ENCODE measurements at regions not wholly inside any gene's neighbourhood (a gene's known extent, or its start where the extent isn't known, plus 50 kb on each side); places are given as distances from the start of the nearest gene placed in this dataset.
"Not testable (repeated sequence)": the region's sequence is repeated elsewhere in the genome, so short reads cannot be mapped to it uniquely, and the experiment has no call there.

GRCh38 chr1:101370488-101370887, 133.7 kb downstream of the S1PR1 start:
- no peak for DNase-seq

DNA sequence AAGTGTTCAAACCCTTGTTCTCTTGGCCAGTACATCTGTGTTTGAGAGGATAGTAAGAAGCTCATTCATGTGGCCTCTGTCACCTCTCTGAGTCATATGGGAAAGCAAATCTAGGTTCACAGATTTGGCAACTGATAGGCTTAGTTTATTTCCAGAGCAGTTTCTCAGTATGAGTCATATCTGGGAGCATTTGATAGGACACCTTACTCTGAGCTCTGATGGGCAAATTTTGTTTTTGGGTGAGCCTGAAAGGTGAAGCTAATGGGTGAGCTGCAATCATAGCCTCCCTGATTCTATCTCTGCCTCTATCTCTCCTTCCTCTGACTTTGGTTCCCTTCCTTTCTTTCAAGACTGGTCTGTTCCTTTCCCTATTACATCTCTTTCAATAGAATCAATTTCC, 134.4 kb downstream of the S1PR1 start:
- no peak for DNase-seq

GRCh38 chr1:101373570-101373969, 136.8 kb downstream of the S1PR1 start:
- DNase-seq, result no peak

GRCh38 chr1:101375448-101375847, 138.6 kb downstream of the S1PR1 start:
- DNase-seq, result not testable (repeated sequence)

GRCh38 chr1:101376121-101377083, 139.6 kb downstream of the S1PR1 start:
- no peak for DNase-seq

DNA sequence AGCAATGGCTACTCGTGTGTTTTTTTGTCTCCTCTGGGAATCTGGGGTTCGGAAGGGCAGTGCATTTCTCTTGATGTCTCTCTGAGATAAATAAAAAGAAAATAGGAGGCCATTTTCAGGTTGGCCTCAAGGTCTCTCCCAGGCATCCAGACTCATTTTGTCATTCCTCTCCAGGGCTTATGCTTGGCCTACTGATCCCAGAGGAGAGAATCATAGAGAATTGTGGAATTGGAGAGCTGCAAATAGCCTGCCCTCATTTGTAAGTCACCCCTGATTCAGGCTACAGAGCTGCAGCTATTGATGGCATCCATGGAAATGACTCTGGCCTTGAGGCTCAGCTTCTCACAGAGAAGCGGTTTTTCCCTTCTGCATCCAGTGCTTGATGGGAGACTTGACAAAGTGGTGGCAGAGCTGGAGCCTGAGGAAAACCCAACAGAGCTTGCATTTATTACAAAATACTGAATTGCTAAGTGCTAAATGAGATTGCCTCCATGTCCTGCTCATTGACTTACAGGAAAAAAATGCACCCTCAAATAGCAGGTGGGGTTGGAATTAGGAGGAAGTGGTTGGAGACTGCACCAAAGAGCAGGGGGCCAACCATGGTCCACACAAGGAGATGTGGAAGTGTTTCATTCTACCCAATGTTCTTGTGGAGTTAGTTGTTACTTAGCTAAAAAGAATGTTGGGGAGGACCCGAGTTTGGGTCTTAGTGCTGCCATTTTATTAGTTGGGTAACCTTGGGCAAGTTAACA, 140.4 kb downstream of the S1PR1 start:
- DNase-seq, result no peak

DNA sequence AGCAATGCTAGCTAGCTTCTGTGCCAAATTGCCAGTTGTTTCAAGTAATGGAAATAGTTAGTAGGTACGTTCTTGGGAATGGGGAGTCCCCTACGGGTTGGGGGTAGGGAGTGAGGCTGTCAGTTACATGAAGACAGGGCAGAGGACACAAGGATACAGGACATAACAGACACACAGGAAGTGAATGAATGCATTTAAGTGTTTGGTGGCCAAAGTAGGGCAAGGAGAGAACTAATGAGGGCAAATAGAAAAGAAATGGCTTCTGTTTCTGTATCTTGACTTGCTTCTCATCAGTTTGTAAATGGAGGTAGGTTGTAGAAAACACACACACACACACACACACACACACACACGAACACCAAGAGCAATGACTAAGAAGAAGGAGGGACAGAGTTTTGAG, 142.2 kb downstream of the S1PR1 start:
- no peak for DNase-seq

DNA sequence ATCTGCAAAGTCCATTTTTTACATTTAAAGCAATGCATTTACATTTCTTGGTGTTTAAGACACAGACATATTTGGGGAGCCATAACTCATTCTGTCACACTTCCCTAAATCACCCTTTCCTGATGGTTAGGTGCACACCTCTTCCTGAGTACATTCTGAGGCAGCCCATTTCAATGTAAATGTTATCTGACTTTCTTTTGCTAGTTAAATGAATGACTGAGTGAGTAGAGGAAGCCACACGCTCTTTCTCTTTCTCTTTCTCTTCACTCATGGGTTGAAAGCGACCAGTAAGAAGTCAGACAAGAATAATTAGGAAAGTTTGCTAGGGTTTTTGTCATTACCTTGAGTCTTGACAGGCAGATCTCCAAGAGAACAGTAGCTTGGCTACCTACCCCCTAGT, 143.1 kb downstream of the S1PR1 start:
- no peak for DNase-seq

DNA sequence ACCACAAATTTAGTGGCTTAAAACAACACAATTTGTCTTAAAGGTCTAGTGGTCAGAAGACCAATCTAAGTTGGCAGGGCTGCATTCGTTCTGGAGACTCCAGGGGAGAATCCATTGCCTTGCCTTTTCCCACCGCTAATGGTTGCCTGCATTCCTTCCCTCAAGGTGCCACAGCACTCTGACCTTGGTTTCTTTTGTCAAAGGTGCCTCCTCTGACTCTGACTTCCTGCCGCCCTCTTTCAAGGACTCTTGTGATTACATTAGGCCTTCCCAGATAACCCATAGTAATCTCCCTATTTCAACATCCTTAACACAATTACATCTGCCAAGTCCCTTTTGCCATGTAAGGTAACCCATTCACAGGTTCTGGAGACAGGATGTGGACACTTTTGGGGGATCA, 145.3 kb downstream of the S1PR1 start:
- DNase-seq, result no peak

GRCh38 chr1:101388904-101389546, 152.2 kb downstream of the S1PR1 start:
- no peak for DNase-seq

- DNase-seq, result no peak
These were observed 152.7 kb downstream of the S1PR1 start for GRCh38 chr1:101389547-101389929.

DNA sequence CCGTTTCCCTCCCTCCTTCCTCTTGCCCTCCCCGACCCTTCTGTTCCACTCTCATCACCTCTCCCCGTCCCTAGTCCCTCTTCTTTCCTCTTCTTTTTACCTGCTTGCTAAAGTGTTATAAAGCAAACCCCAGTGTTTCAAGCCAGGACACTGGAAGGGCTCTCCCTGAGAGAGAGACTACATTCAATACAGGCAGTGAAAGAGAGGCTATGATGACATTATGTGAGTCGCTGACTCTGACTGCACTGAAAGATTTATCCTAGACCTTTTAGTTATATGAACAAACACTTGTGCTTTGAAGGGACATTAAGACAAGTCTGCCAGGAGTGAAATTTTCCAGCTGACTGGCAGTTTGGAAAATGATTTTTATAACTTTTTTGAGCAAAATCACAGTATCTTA, 155.7 kb downstream of the S1PR1 start:
- no peak for DNase-seq

DNA sequence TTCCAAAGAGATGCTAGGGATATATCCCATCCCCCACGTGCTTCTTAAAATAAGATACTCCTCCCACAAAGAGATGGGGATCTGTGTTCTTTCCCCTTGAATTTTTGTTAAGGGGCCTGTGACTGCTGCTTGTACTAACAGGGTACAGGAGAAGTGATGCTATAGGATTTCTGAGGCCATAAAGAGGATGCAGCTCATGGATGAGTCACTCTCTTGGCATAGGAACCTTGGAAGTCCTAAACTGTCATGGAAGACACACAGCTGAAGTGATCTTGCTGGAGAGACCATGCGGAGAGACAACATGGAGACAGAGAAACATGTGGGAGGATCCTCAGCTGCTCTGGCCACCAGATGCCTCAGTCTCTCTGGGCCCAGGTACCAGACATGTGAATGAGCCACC, 157.2 kb downstream of the S1PR1 start:
- DNase-seq, result no peak

GRCh38 chr1:101399222-101399621, 162.4 kb downstream of the S1PR1 start:
- no peak for DNase-seq

DNA sequence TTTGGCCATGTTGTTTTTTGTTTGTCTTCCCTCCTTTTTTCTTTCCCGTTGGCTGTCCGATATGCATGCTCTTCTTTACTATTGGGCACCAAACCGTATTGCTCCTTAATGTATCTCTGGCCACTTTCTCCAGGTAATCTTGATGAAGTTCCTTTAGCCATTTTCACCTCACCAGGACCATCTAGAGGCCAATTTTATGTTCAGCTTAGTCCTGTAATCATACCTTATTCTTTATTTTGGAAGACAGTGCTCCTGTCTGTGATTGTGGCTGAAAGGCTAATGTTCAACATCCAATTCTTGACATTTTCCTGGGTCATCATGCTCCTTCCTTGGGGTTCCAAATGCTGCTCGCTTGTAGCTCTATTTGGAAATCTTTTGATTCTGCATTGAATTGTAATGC, 169.5 kb downstream of the S1PR1 start:
- no peak for DNase-seq

DNA sequence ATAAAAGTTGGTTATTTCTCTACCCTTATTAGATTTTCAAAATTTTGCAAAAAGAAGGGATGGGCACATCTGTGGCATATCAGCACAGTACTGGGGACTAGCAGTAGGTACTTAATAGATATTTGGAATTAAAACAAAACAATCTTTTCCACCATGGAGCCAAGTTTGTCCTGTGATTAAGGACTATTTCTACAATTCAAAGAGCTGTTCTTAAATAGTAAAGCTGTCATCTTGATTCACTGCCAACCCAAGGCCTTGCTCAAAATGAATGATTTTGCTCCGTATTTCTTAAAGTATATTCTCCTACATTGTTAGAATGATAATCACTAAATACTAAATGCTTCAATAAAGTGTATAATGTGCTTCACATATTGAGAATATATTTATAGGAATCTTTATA, 169.9 kb downstream of the S1PR1 start:
- DNase-seq, result no peak

GRCh38 chr1:101407505-101408211, 170.8 kb downstream of the S1PR1 start:
- no peak for DNase-seq

GRCh38 chr1:101408212-101409042, 171.6 kb downstream of the S1PR1 start:
- no peak for DNase-seq

DNA sequence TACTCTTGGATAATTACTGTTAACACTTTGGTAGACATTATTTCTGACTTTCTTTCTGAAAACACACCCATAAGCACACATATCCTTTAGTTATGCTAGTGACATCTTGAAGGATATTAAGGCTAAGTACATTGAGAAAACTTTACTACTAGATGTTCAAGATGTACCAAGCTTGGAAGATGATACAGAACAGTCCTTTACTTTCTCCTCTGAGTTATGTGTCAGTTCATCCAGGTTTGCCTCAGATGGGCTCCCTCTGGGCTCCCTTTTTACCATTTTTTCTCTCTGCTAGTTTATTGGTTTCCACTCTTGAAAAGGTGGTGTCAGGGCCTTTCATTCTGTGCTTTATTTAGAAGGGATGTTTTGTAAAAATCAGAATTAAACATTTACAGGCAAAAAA, 172.3 kb downstream of the S1PR1 start:
- DNase-seq, result no peak

- no peak for DNase-seq
These were observed 173.4 kb downstream of the S1PR1 start for GRCh38 chr1:101410048-101410878.

DNA sequence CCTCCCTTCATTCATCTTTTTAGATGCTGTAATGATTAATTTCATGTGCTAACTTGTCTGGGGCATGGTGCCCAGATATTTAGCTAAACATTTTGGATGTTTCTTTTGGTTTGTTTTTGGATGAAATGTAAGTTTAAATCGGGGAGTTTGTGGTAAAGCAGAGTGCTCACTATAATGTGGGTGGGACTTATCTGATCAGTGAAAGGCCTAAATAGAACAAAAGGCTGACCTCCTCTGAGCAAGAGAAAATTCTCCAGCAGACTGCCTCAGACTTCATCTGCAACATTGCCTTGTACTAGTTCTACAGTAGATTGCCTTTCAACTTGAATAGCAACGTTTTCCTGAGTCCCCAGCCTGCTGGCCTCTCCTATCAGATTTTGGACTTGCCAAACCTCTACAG, 183.6 kb downstream of the S1PR1 start:
- no peak for DNase-seq

Data from tongue (tissue), 1 donor.